ENCODE measurements at regions not wholly inside any gene's neighbourhood (a gene's known extent, or its start where the extent isn't known, plus 50 kb on each side); places are given as distances from the start of the nearest gene placed in this dataset.

DNA sequence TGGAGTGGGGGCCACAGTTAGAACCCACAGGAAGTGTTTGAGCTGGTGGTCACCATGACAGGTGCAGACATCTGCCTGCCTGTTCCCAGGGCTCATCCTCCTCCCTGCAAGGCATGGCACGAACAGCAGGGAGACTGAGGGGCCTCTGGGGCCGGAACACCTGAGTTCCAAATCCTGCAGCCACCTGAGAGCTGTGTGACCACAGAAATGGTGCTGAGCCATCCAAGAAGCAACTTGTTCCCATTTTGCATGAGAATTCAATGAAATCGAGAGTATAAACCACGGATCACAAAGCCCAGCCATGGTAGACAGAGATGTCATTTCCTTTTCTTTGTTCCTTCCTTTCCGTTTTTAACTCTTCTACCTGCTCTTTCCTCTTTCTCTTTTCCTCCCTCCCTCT is 268.6 kb downstream of the FOXA2 start:
- Histone ChIP-seq H3K36me3 (no peaks in the 10 kb centered on the region), H3K4me1 (no peaks in the 10 kb centered on the region), H3K27me3 (ENCODE audit: low read depth) (peaks cover 65% of the 10 kb centered on the region), H3K27ac (replicated peaks) (no peak overlapping the region), H3K4me3 (no peak overlapping the region), H3K9me3 (replicated peaks) (no peaks in the 10 kb centered on the region)
- intact Hi-C loops (cut with micrococcal nuclease): no loop called here
- TF ChIP-seq, protein P1, sequence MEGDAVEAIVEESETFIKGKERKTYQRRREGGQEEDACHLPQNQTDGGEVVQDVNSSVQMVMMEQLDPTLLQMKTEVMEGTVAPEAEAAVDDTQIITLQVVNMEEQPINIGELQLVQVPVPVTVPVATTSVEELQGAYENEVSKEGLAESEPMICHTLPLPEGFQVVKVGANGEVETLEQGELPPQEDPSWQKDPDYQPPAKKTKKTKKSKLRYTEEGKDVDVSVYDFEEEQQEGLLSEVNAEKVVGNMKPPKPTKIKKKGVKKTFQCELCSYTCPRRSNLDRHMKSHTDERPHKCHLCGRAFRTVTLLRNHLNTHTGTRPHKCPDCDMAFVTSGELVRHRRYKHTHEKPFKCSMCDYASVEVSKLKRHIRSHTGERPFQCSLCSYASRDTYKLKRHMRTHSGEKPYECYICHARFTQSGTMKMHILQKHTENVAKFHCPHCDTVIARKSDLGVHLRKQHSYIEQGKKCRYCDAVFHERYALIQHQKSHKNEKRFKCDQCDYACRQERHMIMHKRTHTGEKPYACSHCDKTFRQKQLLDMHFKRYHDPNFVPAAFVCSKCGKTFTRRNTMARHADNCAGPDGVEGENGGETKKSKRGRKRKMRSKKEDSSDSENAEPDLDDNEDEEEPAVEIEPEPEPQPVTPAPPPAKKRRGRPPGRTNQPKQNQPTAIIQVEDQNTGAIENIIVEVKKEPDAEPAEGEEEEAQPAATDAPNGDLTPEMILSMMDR (IDR thresholded peaks at IDR 0.05; ENCODE audit: borderline replicate concordance): no peak
- DNase-seq: no peak

DNA sequence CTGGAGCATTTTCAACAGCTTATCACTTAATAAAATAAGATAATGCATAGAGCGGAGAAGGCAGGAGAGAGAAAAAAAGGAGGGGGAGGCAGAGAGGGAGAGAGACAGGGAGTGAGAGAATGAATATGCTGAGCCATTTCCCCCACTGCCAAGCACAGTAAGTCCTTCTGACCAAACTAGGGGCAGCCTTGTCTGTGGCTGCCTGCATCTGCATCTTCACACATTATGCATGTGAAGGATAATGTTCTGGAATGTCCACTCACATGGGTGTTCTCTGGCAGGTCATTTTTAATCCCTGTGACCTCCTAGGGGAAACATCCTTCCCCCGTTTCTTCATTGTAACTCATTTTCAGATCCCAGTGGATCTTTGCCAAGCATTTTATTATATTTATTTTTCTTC is 269.3 kb downstream of the FOXA2 start:
- Histone ChIP-seq H3K9me3 (replicated peaks) (no peaks in the 10 kb centered on the region), H3K4me3 (no peak overlapping the region), H3K27me3 (ENCODE audit: low read depth) (peaks cover 67% of the 10 kb centered on the region), H3K27ac (replicated peaks) (no peak overlapping the region), H3K4me1 (no peaks in the 10 kb centered on the region), H3K36me3 (no peaks in the 10 kb centered on the region)
- intact Hi-C loops (cut with micrococcal nuclease): no loop called here
- TF ChIP-seq, protein P1 (IDR thresholded peaks at IDR 0.05; ENCODE audit: borderline replicate concordance): no peak
- no peak for DNase-seq

DNA sequence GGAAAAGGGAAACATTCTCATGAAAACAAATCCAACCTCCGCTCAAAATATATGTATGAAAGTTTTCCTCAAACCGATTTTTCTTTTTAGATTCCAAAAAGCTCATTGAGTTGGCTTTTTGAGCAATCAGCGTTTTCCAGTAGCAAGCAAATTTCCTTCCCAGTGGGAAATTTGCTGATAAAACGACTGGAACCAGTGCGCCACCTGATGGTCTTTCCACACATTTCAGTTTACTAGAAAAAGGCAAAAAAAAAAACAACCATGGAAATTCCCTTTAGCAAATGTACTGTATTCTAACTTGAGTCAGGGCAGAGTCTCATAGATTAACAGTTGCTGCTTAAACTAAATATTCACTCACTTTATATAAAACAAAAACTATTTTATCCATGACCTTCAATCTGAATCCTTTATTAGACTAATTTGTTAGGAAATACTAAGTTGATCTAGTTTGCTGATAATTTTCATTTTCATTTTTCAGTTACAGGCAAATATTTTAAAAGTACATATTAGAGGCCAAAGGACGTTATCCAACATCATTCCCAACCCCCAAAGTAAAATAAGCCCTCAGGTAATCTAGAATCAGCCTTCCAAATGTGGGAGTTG is 271.5 kb downstream of the FOXA2 start:
- no peaks in the 10 kb centered on the region for H3K4me1 ChIP-seq
- no peaks in the 10 kb centered on the region for H3K36me3 ChIP-seq
- peaks cover 55% of the 10 kb centered on the region for H3K27me3 ChIP-seq (ENCODE audit: low read depth)
- TF ChIP-seq, protein P1 (IDR thresholded peaks at IDR 0.05; ENCODE audit: borderline replicate concordance): peak; percentile 65
- no peak overlapping the region for H3K4me3 ChIP-seq
- intact Hi-C loops (cut with micrococcal nuclease): no loop called here
- no peak for DNase-seq
- no peak overlapping the region for H3K27ac ChIP-seq (replicated peaks)
- H3K9me3 ChIP-seq (replicated peaks): no peaks in the 10 kb centered on the region

DNA sequence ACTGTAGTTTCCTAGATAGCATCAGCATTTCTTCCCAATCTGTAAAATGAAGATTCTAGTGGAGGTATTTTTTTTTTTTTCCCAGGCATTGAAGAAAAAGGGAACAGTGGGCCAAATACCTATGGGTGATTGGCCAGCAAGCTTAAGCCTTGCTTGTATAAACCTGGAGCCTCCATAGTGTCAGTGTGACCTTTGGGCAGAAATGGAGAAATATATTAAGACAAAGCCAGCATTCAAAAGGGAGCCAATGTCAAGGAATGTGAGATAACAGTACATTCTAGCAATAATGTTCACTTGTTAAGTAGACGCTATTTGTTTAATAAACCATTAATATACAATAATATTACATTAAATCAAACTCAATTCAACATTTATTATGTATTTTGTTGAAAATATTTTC is 275.4 kb downstream of the FOXA2 start:
- Histone ChIP-seq H3K27me3 (ENCODE audit: low read depth) (peaks cover 39% of the 10 kb centered on the region), H3K4me3 (no peak overlapping the region), H3K4me1 (no peaks in the 10 kb centered on the region), H3K36me3 (no peaks in the 10 kb centered on the region), H3K9me3 (replicated peaks) (no peaks in the 10 kb centered on the region), H3K27ac (replicated peaks) (no peak overlapping the region)
- DNase-seq: no peak
- TF ChIP-seq, protein P1 (IDR thresholded peaks at IDR 0.05; ENCODE audit: borderline replicate concordance): no peak
- intact Hi-C loops (cut with micrococcal nuclease): no loop called here

DNA sequence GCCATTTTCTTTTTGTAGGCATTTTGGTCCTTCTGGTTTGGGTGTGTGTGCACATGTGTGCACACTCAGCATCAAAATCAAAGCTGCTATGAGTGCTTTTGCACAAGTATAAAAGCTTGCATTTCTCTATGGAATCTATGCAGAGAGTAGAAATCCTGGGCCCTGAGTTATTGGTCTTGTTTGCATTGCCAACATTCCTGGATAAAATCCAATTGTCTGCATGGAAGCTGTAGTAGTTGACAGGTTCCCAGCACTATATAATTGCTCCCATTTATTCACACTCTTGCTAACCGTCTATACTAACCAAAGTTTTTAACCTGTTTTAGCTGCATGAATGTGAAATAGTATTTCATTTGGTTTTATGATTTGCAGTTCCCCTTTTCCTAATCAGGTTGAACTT is 277.0 kb downstream of the FOXA2 start:
- Histone ChIP-seq H3K27ac (replicated peaks) (no peak overlapping the region), H3K4me1 (no peaks in the 10 kb centered on the region), H3K27me3 (ENCODE audit: low read depth) (peaks cover 41% of the 10 kb centered on the region), H3K36me3 (no peaks in the 10 kb centered on the region), H3K4me3 (no peak overlapping the region), H3K9me3 (replicated peaks) (no peaks in the 10 kb centered on the region)
- no peak for DNase-seq
- TF ChIP-seq, protein P1 (IDR thresholded peaks at IDR 0.05; ENCODE audit: borderline replicate concordance): no peak
- intact Hi-C loops (cut with micrococcal nuclease): no loop called here
